Lung (tissue), 11 donors: ENCODE measurements at regions not wholly inside any gene's neighbourhood (a gene's known extent, or its start where the extent isn't known, plus 50 kb on each side); places are given as distances from the start of the nearest gene placed in this dataset.

Experiments
- ATAC-seq: fragments of 200-7000 bp; cut with Tn5 transposase; one replicate; pipeline ENCODE4 v1.9.1; 2020; ENCODE audit warnings: moderate number of reproducible peaks; ENCODE audit not compliant: insufficient read depth, low FRiP score
- DNase-seq, 3 donors: peaks; one replicate each; pipeline ENCODE4 v3.0.0-alpha.2; 2013 to 2017
- H3K27ac ChIP-seq, 2 donors: one replicate each; pipeline ENCODE4 v1.5.1; 2013; ENCODE audit warnings: mild to moderate bottlenecking in 2 of 2, moderate library complexity in 2 of 2, control low read depth in 1 of 2, inconsistent platforms in 1 of 2, low read depth in 1 of 2, low read length in 1 of 2
- H3K27me3 ChIP-seq, 3 donors: one replicate each; pipeline ENCODE4 v1.5.1; 2013; ENCODE audit warnings: low read length in 2 of 3; ENCODE audit not compliant: control insufficient read depth in 3 of 3, insufficient read depth in 3 of 3
- H3K36me3 ChIP-seq, 4 donors: one replicate each; pipeline ENCODE4 v1.5.1; 2013; ENCODE audit warnings: low read length in 4 of 4, mild to moderate bottlenecking in 1 of 4, moderate library complexity in 1 of 4; ENCODE audit not compliant: control insufficient read depth in 4 of 4, insufficient read depth in 4 of 4
- H3K4me1 ChIP-seq, 5 donors: one replicate each; pipeline ENCODE4 v1.5.1; 2013; ENCODE audit warnings: low read length in 5 of 5, mild to moderate bottlenecking in 2 of 5, moderate library complexity in 1 of 5; ENCODE audit not compliant: control insufficient read depth in 5 of 5, insufficient read depth in 5 of 5
- H3K4me3 ChIP-seq: one replicate; pipeline ENCODE4 v1.5.1; 2013; ENCODE audit warnings: mild to moderate bottlenecking, control low read depth, moderate library complexity
- H3K9ac ChIP-seq, 2 donors: one replicate each; pipeline ENCODE4 v1.5.1; 2013; ENCODE audit warnings: low read length in 2 of 2, control low read depth in 1 of 2; ENCODE audit not compliant: insufficient read depth in 1 of 2
- H3K9me3 ChIP-seq, 4 donors: one replicate each; pipeline ENCODE4 v1.5.1; 2013; ENCODE audit warnings: low read length in 3 of 4, mild to moderate bottlenecking in 1 of 4, moderate library complexity in 1 of 4; ENCODE audit not compliant: control insufficient read depth in 4 of 4, insufficient read depth in 3 of 4
- CTCF ChIP-seq: IDR thresholded peaks from 2 replicates; pipeline ENCODE4 v1.5.1; 2012; ENCODE audit warnings: mild to moderate bottlenecking; ENCODE audit errors: control extremely low read depth, extremely low read depth
- WGBS, 2 donors: extraction: QIAGEN DNeasy Blood & Tissue Kit; methylation state at CpG; one replicate each; pipeline ENCODE4 v1.1.7; 2013; 5-methylcytosine and 5-hydroxymethylcytosine counted together
- donor health status: control.
- donor health status: control.
- donor health status: Bipolar disorder and iron deficiency.
- donor health status: healthy.
- donor health status: DM: yes; HTN: yes; CAD: no.

GRCh38 chr1:36657826-36658225, 175.1 kb upstream of the CSF3R start:
- no peak for ATAC-seq
- Histone ChIP-seq H3K36me3 (no peaks in the 10 kb centered on the region), H3K9ac (no peak overlapping the region), H3K9me3 (no peaks in the 10 kb centered on the region), H3K27me3 (peaks cover 0 to 10% (median 3%) of the 10 kb centered on the region in 3 donors), H3K4me3 (no peak overlapping the region), H3K4me1 (peaks cover 0 to 11% (median 0%) of the 10 kb centered on the region in 5 donors), H3K27ac (no peak overlapping the region)
- WGBS, 2 donors = 83 to 89% methylated on average over 6 of the region's 6 CpGs
- TF ChIP-seq CTCF = no peak
- DNase-seq = no peak

- H3K4me1 ChIP-seq = peaks cover 0 to 11% (median 0%) of the 10 kb centered on the region in 5 donors
- H3K27me3 ChIP-seq = peaks cover 0 to 10% (median 0%) of the 10 kb centered on the region in 3 donors
- no peak for DNase-seq
- no peak for ATAC-seq
- no peak overlapping the region for H3K4me3 ChIP-seq
- no peak overlapping the region for H3K27ac ChIP-seq
- no peak overlapping the region for H3K9ac ChIP-seq
- TF ChIP-seq CTCF = no peak
- no peaks in the 10 kb centered on the region for H3K36me3 ChIP-seq
- H3K9me3 ChIP-seq = no peaks in the 10 kb centered on the region
These were observed 174.1 kb upstream of the CSF3R start for GRCh38 chr1:36656838-36657237.

- DNase-seq (no peak), ATAC-seq (no peak)
- no peak for TF ChIP-seq CTCF
- 67 to 72% methylated on average over 2 of the region's 2 CpGs for WGBS, 2 donors
- H3K9me3 ChIP-seq = no peaks in the 10 kb centered on the region
- peaks cover 0 to 10% (median 0%) of the 10 kb centered on the region in 3 donors for H3K27me3 ChIP-seq
- no peak overlapping the region for H3K27ac ChIP-seq
- no peak overlapping the region for H3K4me3 ChIP-seq
- H3K9ac ChIP-seq = no peak overlapping the region
- H3K36me3 ChIP-seq = no peaks in the 10 kb centered on the region
- H3K4me1 ChIP-seq = peaks cover 0 to 11% (median 0%) of the 10 kb centered on the region in 5 donors
These were observed 173.6 kb upstream of the CSF3R start for GRCh38 chr1:36656271-36656670.

GRCh38 chr1:36654586-36654985, 171.9 kb upstream of the CSF3R start:
- ATAC-seq (no peak), DNase-seq (no peak)
- no peak overlapping the region for H3K27ac ChIP-seq
- peaks cover 0 to 10% (median 0%) of the 10 kb centered on the region in 3 donors for H3K27me3 ChIP-seq
- WGBS, 2 donors = 65 to 68% methylated on average over 4 of the region's 4 CpGs
- H3K4me3 ChIP-seq = no peak overlapping the region
- peaks cover 0 to 11% (median 0%) of the 10 kb centered on the region in 5 donors for H3K4me1 ChIP-seq
- no peaks in the 10 kb centered on the region for H3K36me3 ChIP-seq
- no peak for TF ChIP-seq CTCF
- H3K9me3 ChIP-seq = no peaks in the 10 kb centered on the region
- H3K9ac ChIP-seq = no peak overlapping the region
